ENCODE measurements at regions not wholly inside any gene's neighbourhood (a gene's known extent, or its start where the extent isn't known, plus 50 kb on each side); places are given as distances from the start of the nearest gene placed in this dataset.

DNA sequence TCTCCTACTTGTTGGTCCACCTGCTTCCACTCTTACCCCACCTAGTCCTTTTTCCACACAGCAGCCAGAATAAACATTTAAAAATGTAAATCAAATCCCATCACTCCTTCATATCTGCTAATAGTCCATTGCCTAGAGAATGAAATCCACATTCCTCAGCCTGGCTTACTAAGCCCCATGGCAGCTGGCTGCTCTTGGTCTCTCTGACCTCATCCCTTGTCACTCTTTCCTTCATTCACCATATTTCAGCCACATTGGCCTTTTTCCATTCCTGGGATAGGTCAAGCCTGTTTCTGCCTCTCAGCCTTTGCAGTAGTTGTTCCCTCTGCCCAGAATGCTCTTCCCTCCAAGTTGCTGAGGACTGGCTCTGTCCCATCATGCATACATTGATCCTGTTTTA lies 512.8 kb downstream of the INSC start (continued):
- TF ChIP-seq, protein P1, sequence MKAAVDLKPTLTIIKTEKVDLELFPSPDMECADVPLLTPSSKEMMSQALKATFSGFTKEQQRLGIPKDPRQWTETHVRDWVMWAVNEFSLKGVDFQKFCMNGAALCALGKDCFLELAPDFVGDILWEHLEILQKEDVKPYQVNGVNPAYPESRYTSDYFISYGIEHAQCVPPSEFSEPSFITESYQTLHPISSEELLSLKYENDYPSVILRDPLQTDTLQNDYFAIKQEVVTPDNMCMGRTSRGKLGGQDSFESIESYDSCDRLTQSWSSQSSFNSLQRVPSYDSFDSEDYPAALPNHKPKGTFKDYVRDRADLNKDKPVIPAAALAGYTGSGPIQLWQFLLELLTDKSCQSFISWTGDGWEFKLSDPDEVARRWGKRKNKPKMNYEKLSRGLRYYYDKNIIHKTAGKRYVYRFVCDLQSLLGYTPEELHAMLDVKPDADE (IDR thresholded peaks at IDR 0.05), result no peak
- no peak for TF ChIP-seq EZH2phosphoT487 (IDR thresholded peaks at IDR 0.05; ENCODE audit: unreplicated experiment)
- TF ChIP-seq, protein P2, sequence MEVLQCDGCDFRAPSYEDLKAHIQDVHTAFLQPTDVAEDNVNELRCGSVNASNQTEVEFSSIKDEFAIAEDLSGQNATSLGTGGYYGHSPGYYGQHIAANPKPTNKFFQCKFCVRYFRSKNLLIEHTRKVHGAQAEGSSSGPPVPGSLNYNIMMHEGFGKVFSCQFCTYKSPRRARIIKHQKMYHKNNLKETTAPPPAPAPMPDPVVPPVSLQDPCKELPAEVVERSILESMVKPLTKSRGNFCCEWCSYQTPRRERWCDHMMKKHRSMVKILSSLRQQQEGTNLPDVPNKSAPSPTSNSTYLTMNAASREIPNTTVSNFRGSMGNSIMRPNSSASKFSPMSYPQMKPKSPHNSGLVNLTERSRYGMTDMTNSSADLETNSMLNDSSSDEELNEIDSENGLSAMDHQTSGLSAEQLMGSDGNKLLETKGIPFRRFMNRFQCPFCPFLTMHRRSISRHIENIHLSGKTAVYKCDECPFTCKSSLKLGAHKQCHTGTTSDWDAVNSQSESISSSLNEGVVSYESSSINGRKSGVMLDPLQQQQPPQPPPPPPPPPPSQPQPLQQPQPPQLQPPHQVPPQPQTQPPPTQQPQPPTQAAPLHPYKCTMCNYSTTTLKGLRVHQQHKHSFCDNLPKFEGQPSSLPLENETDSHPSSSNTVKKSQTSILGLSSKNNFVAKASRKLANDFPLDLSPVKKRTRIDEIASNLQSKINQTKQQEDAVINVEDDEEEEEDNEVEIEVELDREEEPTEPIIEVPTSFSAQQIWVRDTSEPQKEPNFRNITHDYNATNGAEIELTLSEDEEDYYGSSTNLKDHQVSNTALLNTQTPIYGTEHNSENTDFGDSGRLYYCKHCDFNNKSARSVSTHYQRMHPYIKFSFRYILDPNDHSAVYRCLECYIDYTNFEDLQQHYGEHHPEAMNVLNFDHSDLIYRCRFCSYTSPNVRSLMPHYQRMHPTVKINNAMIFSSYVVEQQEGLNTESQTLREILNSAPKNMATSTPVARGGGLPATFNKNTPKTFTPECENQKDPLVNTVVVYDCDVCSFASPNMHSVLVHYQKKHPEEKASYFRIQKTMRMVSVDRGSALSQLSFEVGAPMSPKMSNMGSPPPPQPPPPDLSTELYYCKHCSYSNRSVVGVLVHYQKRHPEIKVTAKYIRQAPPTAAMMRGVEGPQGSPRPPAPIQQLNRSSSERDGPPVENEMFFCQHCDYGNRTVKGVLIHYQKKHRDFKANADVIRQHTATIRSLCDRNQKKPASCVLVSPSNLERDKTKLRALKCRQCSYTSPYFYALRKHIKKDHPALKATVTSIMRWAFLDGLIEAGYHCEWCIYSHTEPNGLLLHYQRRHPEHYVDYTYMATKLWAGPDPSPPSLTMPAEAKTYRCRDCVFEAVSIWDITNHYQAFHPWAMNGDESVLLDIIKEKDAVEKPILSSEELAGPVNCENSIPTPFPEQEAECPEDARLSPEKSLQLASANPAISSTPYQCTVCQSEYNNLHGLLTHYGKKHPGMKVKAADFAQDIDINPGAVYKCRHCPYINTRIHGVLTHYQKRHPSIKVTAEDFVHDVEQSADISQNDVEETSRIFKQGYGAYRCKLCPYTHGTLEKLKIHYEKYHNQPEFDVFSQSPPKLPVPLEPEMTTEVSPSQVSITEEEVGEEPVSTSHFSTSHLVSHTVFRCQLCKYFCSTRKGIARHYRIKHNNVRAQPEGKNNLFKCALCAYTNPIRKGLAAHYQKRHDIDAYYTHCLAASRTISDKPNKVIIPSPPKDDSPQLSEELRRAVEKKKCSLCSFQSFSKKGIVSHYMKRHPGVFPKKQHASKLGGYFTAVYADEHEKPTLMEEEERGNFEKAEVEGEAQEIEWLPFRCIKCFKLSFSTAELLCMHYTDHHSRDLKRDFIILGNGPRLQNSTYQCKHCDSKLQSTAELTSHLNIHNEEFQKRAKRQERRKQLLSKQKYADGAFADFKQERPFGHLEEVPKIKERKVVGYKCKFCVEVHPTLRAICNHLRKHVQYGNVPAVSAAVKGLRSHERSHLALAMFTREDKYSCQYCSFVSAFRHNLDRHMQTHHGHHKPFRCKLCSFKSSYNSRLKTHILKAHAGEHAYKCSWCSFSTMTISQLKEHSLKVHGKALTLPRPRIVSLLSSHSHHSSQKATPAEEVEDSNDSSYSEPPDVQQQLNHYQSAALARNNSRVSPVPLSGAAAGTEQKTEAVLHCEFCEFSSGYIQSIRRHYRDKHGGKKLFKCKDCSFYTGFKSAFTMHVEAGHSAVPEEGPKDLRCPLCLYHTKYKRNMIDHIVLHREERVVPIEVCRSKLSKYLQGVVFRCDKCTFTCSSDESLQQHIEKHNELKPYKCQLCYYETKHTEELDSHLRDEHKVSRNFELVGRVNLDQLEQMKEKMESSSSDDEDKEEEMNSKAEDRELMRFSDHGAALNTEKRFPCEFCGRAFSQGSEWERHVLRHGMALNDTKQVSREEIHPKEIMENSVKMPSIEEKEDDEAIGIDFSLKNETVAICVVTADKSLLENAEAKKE (CRISPR knock-in tag; IDR thresholded peaks at IDR 0.05), result no peak

DNA sequence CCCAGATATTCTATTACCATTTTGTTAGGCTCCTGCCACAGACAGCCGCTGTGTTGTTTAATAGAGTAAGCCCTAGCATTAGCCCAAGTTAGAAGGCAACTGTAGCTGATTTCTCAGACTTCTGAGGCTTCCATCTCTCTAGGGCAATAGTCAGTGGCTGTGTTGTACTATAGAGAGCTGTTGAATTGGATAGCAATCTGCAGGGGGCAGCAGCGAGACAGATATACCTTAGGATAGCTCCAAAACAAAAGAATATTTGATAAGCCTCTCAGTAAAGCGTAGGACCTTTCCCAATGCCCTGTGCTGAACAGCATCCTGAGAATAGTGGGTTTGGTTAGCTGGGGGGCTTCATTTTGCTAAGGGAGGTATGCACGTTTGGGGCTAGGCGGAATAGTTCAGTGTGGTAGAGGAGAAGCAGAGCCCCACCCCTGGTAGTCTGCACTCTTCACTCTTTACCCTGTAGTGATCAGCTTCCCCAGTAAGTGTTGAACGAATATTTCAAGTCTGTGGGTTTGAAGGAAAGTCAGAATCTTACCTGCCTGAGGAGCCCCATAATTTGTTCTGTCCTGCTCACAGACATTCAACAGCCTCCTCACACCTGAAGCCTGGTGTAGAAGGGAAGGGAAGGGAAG lies 515.1 kb downstream of the INSC start:
- no peaks in the 10 kb centered on the region for H3K9me3 Mint-ChIP-seq
- no peak overlapping the region for H3K27ac ChIP-seq (ENCODE audit: low read depth)
- peak overlapping the region; percentile 43; the same call in 1 of the 2 replicates for H2AFZ ChIP-seq
- H3K36me3 ChIP-seq (ENCODE audit: insufficient read depth), result no peaks in the 10 kb centered on the region
- H3K4me2 ChIP-seq, result no peak overlapping the region
- no peaks in the 10 kb centered on the region for H3K27me3 ChIP-seq (ENCODE audit: insufficient read depth)
- ATAC-seq (peak; percentile 99), DNase-seq (ENCODE audit: low spot score) (peak; percentile 88)
- H3K4me1 ChIP-seq (ENCODE audit: insufficient read depth), result no peaks in the 10 kb centered on the region
- no peak overlapping the region for H3K4me3 ChIP-seq
- no peaks in the 10 kb centered on the region for H3F3A ChIP-seq (replicated peaks; ENCODE audit: low read depth)
- peaks cover 11% of the 10 kb centered on the region; the same call in 1 of the 2 replicates for H3K9me2 ChIP-seq (ENCODE audit: insufficient read depth)
- H4K20me1 ChIP-seq (replicated peaks; ENCODE audit: insufficient read depth), result no peaks in the 10 kb centered on the region; the same call in 1 of the 2 replicates
- H3K4me3 Mint-ChIP-seq, result no peak overlapping the region
- TF ChIP-seq EZH2phosphoT487 (IDR thresholded peaks at IDR 0.05; ENCODE audit: unreplicated experiment), result no peak
- TF ChIP-seq, protein P3, sequence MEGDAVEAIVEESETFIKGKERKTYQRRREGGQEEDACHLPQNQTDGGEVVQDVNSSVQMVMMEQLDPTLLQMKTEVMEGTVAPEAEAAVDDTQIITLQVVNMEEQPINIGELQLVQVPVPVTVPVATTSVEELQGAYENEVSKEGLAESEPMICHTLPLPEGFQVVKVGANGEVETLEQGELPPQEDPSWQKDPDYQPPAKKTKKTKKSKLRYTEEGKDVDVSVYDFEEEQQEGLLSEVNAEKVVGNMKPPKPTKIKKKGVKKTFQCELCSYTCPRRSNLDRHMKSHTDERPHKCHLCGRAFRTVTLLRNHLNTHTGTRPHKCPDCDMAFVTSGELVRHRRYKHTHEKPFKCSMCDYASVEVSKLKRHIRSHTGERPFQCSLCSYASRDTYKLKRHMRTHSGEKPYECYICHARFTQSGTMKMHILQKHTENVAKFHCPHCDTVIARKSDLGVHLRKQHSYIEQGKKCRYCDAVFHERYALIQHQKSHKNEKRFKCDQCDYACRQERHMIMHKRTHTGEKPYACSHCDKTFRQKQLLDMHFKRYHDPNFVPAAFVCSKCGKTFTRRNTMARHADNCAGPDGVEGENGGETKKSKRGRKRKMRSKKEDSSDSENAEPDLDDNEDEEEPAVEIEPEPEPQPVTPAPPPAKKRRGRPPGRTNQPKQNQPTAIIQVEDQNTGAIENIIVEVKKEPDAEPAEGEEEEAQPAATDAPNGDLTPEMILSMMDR (conservative IDR thresholded peaks at IDR 0.05; ENCODE audit: low read depth in 2 of 2), result peak; percentile 70 to 77
- no peaks in the 10 kb centered on the region for H3K36me3 Mint-ChIP-seq (ENCODE audit: low read depth)
- no peaks in the 10 kb centered on the region for H3K79me2 ChIP-seq (replicated peaks; ENCODE audit: insufficient read depth)
- peaks cover 10% of the 10 kb centered on the region; the same call in 2 of the 3 replicates for H3K4me1 Mint-ChIP-seq
- no peak overlapping the region for H3K27ac Mint-ChIP-seq
- peaks cover 1% of the 10 kb centered on the region for H3K27me3 Mint-ChIP-seq (ENCODE audit: insufficient read depth, low read depth, poor library complexity)
